Immature natural killer cell (primary cell): ENCODE measurements at regions not wholly inside any gene's neighbourhood (a gene's known extent, or its start where the extent isn't known, plus 50 kb on each side); places are given as distances from the start of the nearest gene placed in this dataset.

Source experiments
- DNase-seq, 3 donors: peaks; one replicate each; pipeline ENCODE4 v3.0.0; 2022; ENCODE audit warnings: mixed read lengths in 1 of 3
- H3K27ac Mint-ChIP-seq, 6 donors: one replicate each; pipeline ENCODE4 v1.8.0; 2020; ENCODE audit warnings: mixed read lengths in 6 of 6, mild to moderate bottlenecking in 5 of 6, inconsistent platforms in 4 of 6, moderate library complexity in 3 of 6
- H3K27me3 Mint-ChIP-seq, 3 donors: one replicate each; pipeline ENCODE4 v1.8.0; 2020 to 2021; ENCODE audit warnings: low read depth in 3 of 3, mild to moderate bottlenecking in 3 of 3, mixed read lengths in 3 of 3, moderate library complexity in 3 of 3, inconsistent platforms in 1 of 3
- H3K36me3 Mint-ChIP-seq, 3 donors: one replicate each; pipeline ENCODE4 v1.8.0; 2020; ENCODE audit warnings: mixed read lengths in 3 of 3, inconsistent platforms in 2 of 3, mild to moderate bottlenecking in 2 of 3
- H3K4me1 Mint-ChIP-seq, 2 donors: one replicate each; pipeline ENCODE4 v1.8.0; 2020; ENCODE audit warnings: inconsistent platforms in 2 of 2, mild to moderate bottlenecking in 2 of 2, mixed read lengths in 2 of 2, moderate library complexity in 1 of 2
- H3K4me3 Mint-ChIP-seq, 5 donors: one replicate each; pipeline ENCODE4 v1.8.0; 2020; ENCODE audit warnings: mild to moderate bottlenecking in 5 of 5, mixed read lengths in 5 of 5, inconsistent platforms in 3 of 5, moderate library complexity in 3 of 5
- H3K9me3 Mint-ChIP-seq, 6 donors: one replicate each; pipeline ENCODE4 v1.8.0; 2020; ENCODE audit warnings: mild to moderate bottlenecking in 6 of 6, mixed read lengths in 6 of 6, inconsistent platforms in 4 of 6, moderate library complexity in 3 of 6

DNA sequence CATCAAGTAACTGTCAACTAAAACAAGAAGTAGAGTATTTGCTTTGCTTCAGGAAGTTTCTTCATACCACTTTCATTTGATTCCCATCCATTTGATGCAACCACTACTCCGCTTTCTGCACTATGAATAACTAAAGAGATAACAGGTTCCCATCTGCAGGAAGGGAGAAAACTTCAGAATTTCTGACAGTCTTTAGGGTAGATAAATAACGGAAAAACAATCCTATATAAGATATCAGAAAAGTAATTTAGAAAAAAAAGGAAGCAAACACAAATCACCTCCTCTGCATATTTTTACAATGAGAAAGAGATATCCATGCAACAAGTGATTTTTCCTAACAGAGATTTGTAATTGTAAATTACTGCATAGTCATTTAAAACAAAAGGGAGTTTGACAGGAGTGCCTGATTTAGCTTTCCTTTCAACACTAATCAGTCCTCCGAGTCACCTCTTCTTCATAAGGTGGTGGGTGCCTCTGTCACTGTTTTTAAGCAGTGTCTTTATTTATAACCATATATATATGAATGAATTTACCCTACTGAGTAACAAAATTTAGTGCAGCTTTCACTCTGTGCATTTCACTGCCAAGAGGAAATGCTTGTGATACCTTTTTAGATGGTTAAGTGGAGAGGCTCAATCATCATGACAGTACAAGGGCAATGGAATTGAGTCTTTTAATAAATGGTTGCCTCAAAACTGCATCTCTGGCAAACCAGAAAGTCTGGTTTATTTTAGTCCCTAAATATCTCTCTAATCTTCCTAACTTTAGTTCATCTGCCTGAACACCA, 1920.4 kb downstream of the MRPL39 start:
- Mint-ChIP-seq H3K4me3 (no peak overlapping the region), H3K36me3 (no peaks in the 10 kb centered on the region), H3K4me1 (no peaks in the 10 kb centered on the region), H3K9me3 (peaks cover 3 to 39% (median 7%) of the 10 kb centered on the region in 6 donors), H3K27me3 (no peaks in the 10 kb centered on the region), H3K27ac (no peak overlapping the region)
- DNase-seq = no peak

- no peaks in the 10 kb centered on the region for H3K27me3 Mint-ChIP-seq
Observed at GRCh38 chr21:23684431-23684830, 1922.8 kb downstream of the MRPL39 start.

DNA sequence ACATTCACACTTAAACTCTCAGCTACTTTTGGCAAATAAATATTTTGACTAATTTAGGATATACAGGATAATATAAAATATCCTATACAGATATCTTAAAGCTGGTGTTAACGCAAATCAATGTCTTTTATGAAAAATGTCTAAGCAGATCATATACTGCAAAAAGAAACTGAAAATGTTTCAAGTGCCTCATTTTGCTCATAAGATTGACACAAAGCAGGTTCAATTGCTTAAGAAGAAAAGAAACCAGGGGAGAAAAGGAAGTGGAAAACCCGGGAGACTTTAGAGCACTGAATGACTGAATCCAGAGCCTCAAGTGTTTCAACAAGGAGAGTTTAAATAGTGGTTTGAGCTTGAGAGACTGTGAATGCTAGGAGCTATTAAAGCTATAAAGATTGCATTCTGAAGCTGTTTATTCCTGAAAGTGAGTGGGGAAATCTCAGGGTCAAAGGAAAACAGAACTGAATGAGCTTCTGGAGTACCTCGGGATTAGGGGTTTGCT, 1943.0 kb downstream of the MRPL39 start:
- Mint-ChIP-seq H3K27ac (no peak overlapping the region), H3K9me3 (peaks cover 0 to 17% (median 5%) of the 10 kb centered on the region in 6 donors), H3K36me3 (peaks cover 0 to 3% (median 0%) of the 10 kb centered on the region in 3 donors), H3K27me3 (no peaks in the 10 kb centered on the region), H3K4me1 (no peaks in the 10 kb centered on the region), H3K4me3 (no peak overlapping the region)
- no peak for DNase-seq

More at GRCh38 chr21:23684431-23684830, 1922.8 kb downstream of the MRPL39 start:
- peaks cover 3 to 41% (median 10%) of the 10 kb centered on the region in 6 donors for H3K9me3 Mint-ChIP-seq
- H3K36me3 Mint-ChIP-seq = no peaks in the 10 kb centered on the region
- no peak for DNase-seq
- no peak overlapping the region for H3K27ac Mint-ChIP-seq
- no peak overlapping the region for H3K4me3 Mint-ChIP-seq
- no peaks in the 10 kb centered on the region for H3K4me1 Mint-ChIP-seq

DNA sequence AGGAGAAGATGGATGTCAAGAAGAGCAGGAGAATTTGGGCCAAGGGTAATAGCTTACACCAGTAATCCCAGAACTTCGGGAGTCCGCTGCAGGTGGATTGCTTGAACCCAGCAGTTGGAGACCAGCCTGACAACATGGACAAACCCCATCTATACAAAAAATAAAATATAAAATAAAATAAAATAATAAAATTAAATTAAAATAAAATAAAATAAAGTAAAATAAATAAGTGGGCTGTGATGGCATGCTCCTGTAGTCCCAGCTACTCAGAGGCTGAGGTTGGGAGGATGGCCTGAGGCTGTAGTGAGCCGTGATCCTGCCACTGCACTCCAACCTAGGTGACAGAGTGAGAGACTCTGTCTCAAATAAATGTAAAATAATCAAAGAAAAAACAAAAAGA, 1946.7 kb downstream of the MRPL39 start:
- peaks cover 0 to 27% (median 9%) of the 10 kb centered on the region in 6 donors for H3K9me3 Mint-ChIP-seq
- peaks cover 0 to 5% (median 0%) of the 10 kb centered on the region in 3 donors for H3K27me3 Mint-ChIP-seq
- no peak overlapping the region for H3K27ac Mint-ChIP-seq
- H3K36me3 Mint-ChIP-seq = peaks cover 0 to 3% (median 0%) of the 10 kb centered on the region in 3 donors
- no peak overlapping the region for H3K4me3 Mint-ChIP-seq
- no peaks in the 10 kb centered on the region for H3K4me1 Mint-ChIP-seq
- DNase-seq = no peak

DNA sequence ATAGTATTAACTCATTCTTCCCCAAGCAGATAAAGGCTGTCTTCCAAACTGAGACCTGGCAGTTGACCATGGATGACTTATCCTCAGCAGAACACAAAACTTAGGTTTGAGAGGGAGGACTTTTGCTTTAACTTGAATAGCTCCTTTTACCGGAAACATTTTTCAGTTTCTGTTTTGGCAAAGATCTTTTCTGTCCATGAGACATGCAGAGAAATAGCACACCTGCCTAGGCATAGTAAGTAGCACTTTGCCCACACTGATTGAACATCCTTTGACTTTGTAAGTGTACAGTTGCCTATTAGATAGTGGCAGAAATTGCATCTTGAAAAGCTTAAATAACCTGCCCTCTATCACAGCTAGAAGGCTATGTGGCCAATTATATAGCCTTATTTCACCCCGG, 1962.5 kb downstream of the MRPL39 start:
- Mint-ChIP-seq H3K4me1 (no peaks in the 10 kb centered on the region), H3K27ac (no peak overlapping the region), H3K9me3 (peaks cover 0 to 29% (median 18%) of the 10 kb centered on the region in 6 donors), H3K4me3 (no peak overlapping the region), H3K27me3 (no peaks in the 10 kb centered on the region), H3K36me3 (peaks cover 0 to 2% (median 0%) of the 10 kb centered on the region in 3 donors)
- DNase-seq = no peak

DNA sequence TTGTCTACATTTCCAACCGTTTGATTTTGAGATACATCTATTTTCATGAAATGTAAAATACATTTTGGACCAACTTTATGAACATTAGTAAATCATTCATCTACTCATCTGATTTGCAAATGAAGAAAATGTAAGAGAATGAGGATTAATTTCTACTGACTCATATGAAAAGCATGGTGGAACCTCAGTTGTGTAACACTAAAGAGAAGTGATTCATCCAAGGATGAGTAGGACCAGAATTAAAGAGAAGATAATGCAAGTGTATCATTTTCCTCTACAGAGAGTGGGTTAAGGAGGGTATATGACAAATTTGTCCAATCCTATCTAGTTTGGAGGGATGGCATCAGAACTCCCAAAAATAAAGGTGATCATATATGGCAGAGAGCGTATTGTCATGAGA, 1967.6 kb downstream of the MRPL39 start:
- Mint-ChIP-seq H3K36me3 (peaks cover 0 to 3% (median 0%) of the 10 kb centered on the region in 3 donors), H3K4me1 (no peaks in the 10 kb centered on the region), H3K4me3 (no peak overlapping the region), H3K9me3 (peaks cover 0 to 23% (median 8%) of the 10 kb centered on the region in 6 donors), H3K27me3 (no peaks in the 10 kb centered on the region), H3K27ac (no peak overlapping the region)
- no peak for DNase-seq

- no peak for DNase-seq
- peaks cover 0 to 2% (median 0%) of the 10 kb centered on the region in 3 donors for H3K27me3 Mint-ChIP-seq
- peaks cover 0 to 20% (median 7%) of the 10 kb centered on the region in 6 donors for H3K9me3 Mint-ChIP-seq
- no peaks in the 10 kb centered on the region for H3K4me1 Mint-ChIP-seq
- no peak overlapping the region for H3K4me3 Mint-ChIP-seq
- no peak overlapping the region for H3K27ac Mint-ChIP-seq
- H3K36me3 Mint-ChIP-seq = peaks cover 0 to 3% (median 0%) of the 10 kb centered on the region in 3 donors
Observed at GRCh38 chr21:23638131-23638695, 1969.1 kb downstream of the MRPL39 start.

DNA sequence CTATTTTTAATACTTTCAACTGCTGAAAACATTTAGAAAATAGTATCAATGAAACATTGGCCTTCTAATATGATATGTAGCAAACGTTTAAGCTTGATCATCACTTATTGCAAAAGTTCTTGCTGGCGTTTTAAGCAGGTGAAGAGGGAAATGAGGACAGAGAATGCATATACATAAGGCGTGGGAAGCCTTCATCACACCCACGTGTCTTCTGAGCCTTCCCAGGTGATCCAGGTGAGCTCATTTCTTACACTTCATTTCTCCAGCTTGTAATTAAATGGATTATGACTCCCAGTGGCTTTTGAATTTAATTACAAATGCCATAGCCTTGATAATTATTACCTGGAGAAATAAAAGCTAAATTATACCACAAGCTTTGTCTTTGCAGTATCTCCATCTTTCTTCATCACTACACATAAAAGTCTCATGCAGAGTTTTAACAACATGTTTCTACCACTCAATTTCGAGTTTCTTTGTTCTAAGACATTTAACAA, 1973.8 kb downstream of the MRPL39 start:
- Mint-ChIP-seq H3K27me3 (peaks cover 0 to 2% (median 0%) of the 10 kb centered on the region in 3 donors), H3K4me1 (no peaks in the 10 kb centered on the region), H3K4me3 (no peak overlapping the region), H3K27ac (no peak overlapping the region), H3K9me3 (peaks cover 0 to 20% (median 7%) of the 10 kb centered on the region in 6 donors), H3K36me3 (no peaks in the 10 kb centered on the region)
- no peak for DNase-seq

GRCh38 chr21:23624281-23624680, 1983.0 kb downstream of the MRPL39 start:
- peaks cover 0 to 11% (median 1%) of the 10 kb centered on the region in 6 donors for H3K9me3 Mint-ChIP-seq

DNA sequence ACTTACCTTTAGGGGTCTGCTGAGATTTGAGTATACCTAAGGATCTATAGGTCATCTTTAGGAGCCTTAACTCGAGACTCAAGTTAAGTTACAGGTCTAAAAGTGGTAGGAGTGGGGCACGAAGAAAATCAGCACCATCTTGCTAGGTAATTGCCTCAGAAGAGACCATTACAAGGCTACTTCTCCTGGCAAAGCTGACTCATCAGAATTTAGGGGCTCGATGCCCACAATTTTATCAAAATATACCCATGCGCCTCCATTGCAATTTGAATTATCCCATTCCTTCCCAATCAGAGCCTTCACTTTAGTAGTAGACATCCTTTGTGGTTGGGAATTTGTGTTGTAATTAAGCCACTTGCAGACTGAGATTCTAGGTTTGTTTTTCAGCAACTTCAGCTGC, 1994.3 kb downstream of the MRPL39 start:
- Mint-ChIP-seq H3K4me3 (no peak overlapping the region), H3K27ac (no peak overlapping the region), H3K4me1 (no peaks in the 10 kb centered on the region), H3K36me3 (no peaks in the 10 kb centered on the region), H3K27me3 (no peaks in the 10 kb centered on the region), H3K9me3 (peaks cover 3 to 27% (median 13%) of the 10 kb centered on the region in 6 donors)
- no peak for DNase-seq

More at GRCh38 chr21:23624281-23624680, 1983.0 kb downstream of the MRPL39 start:
- Mint-ChIP-seq H3K4me3 (no peak overlapping the region), H3K36me3 (no peaks in the 10 kb centered on the region), H3K27me3 (no peaks in the 10 kb centered on the region), H3K27ac (no peak overlapping the region), H3K4me1 (no peaks in the 10 kb centered on the region)
- DNase-seq = no peak

DNA sequence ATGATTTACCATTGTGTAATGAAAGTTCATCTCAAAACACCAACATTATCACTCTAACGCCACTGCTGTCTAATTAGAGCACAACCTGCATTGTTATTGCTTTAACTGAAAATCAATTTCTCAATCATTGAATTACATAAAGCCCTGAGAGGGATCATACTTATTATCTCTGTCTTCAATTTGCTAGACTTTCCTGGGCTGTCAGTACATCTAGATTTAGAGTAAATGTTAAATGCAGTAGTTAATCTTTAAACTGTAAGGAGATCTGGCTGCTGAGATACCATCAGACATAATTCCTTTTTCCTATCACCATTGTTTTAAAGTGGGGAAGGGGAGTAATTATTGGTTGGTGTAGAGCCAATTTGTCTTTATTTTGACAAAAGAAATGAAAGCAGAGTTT, 1995.1 kb downstream of the MRPL39 start:
- H3K9me3 Mint-ChIP-seq = peaks cover 5 to 27% (median 9%) of the 10 kb centered on the region in 6 donors

DNA sequence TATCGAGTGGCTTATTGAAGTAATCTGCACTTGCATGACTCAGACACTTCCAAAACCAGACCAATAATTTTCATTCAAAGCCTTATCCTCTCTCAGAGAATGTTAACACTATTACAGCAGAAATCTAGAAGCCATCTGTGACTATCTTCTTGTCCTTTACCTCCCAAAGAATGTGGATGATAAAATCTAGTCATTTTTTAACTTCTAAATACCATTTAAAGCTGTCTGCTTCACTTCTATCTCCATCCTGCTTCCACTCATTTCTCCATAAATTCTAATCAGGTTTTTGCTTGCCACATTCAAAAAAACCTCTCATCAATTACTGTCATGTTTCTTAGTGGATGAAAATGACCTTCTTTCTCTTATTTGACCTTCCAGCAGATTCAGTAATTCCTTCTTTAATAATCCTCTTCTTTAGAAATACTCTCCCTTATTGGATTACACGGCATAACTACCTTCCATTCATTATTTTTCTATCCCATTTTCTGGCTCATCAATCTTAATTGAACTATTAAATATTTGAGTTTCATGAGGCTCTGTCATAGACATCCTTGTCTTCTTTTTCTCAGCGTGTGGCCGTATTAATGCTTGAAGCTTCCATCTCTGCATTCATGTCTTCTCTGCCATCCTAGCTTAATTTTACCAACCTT, 1999.4 kb downstream of the MRPL39 start:
- no peak overlapping the region for H3K4me3 Mint-ChIP-seq
- H3K9me3 Mint-ChIP-seq = peaks cover 6 to 40% (median 17%) of the 10 kb centered on the region in 6 donors
- H3K27me3 Mint-ChIP-seq = peaks cover 0 to 1% (median 0%) of the 10 kb centered on the region in 3 donors
- no peaks in the 10 kb centered on the region for H3K4me1 Mint-ChIP-seq
- H3K36me3 Mint-ChIP-seq = no peaks in the 10 kb centered on the region
- no peak overlapping the region for H3K27ac Mint-ChIP-seq
- DNase-seq = no peak

More for the DNA sequence above, 1995.1 kb downstream of the MRPL39 start:
- Mint-ChIP-seq H3K4me3 (no peak overlapping the region), H3K27ac (no peak overlapping the region), H3K27me3 (no peaks in the 10 kb centered on the region), H3K36me3 (no peaks in the 10 kb centered on the region), H3K4me1 (no peaks in the 10 kb centered on the region)
- no peak for DNase-seq

DNA sequence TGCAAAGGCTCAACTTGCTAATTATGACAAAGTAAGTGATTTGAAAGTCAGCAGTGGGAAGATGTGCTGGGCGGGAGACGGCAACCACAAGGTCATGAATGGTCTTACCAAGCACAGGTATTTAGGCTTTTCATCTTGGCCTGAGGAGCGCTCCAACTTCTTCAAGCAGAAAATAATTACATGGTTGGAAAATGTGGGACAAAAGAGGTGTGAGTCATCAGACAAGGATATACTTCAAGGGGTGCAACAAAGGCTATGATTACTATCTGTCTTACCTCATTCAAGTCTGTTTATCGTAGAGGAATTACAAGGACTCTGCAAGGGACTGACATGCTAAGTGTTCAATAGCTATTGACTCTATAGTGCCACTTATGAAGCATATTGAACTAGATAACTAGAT, 2005.7 kb downstream of the MRPL39 start:
- Mint-ChIP-seq H3K36me3 (no peaks in the 10 kb centered on the region), H3K27me3 (peaks cover 0 to 2% (median 0%) of the 10 kb centered on the region in 3 donors), H3K4me3 (no peak overlapping the region), H3K4me1 (no peaks in the 10 kb centered on the region), H3K9me3 (peaks cover 5 to 46% (median 23%) of the 10 kb centered on the region in 6 donors), H3K27ac (no peak overlapping the region)
- DNase-seq = no peak

DNA sequence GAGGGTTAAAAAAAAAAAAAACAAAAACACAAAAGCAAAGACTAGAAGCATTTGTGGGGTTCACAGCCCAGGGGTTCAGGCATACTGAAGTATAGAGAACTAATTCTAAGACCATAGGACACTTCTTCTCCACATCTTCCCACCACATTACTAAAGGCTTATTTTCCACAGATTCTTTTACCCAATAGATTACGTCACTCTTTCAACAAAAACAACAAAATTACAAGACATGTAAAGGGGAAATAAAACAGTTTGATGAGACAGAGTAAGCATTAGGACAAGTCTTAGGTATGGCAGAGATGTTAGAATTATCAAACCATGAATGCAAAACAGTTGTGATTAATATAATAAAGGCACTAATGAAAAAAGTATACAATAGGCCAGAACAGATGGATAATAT, 2013.7 kb downstream of the MRPL39 start:
- no peak overlapping the region for H3K27ac Mint-ChIP-seq
- H3K4me1 Mint-ChIP-seq = no peaks in the 10 kb centered on the region
- no peak overlapping the region for H3K4me3 Mint-ChIP-seq
- no peak for DNase-seq
- peaks cover 4 to 41% (median 14%) of the 10 kb centered on the region in 6 donors for H3K9me3 Mint-ChIP-seq
- no peaks in the 10 kb centered on the region for H3K27me3 Mint-ChIP-seq
- peaks cover 0 to 3% (median 0%) of the 10 kb centered on the region in 3 donors for H3K36me3 Mint-ChIP-seq
